ENCODE measurements at regions not wholly inside any gene's neighbourhood (a gene's known extent, or its start where the extent isn't known, plus 50 kb on each side); places are given as distances from the start of the nearest gene placed in this dataset.

GRCh38 chr12:24555730-24556129, 393.2 kb downstream of the BCAT1 start:
- Histone ChIP-seq H3K4me2 (ENCODE audit: low read depth, low read length, poor library complexity, severe bottlenecking) (no peak overlapping the region), H2AFZ (ENCODE audit: low read depth, low read length, severe bottlenecking) (no peak overlapping the region)

GRCh38 chr12:24554612-24555295, 394.1 kb downstream of the BCAT1 start:
- Histone ChIP-seq H3F3A (ENCODE audit: insufficient read depth) (no peaks in the 10 kb centered on the region), H3K79me2 (ENCODE audit: insufficient read depth, low read length) (no peaks in the 10 kb centered on the region), H3K4me3 (ENCODE audit: insufficient read depth, low read length, poor library complexity, severe bottlenecking) (no peak overlapping the region), H3K36me3 (ENCODE audit: low read length) (no peaks in the 10 kb centered on the region), H3K27ac (ENCODE audit: low read depth, low read length) (no peak overlapping the region), H2AFZ (ENCODE audit: low read depth, low read length, severe bottlenecking) (no peak overlapping the region), H4K20me1 (ENCODE audit: low read depth, low read length) (no peaks in the 10 kb centered on the region), H3K4me2 (ENCODE audit: low read depth, low read length, poor library complexity, severe bottlenecking) (no peak overlapping the region), H3K27me3 (ENCODE audit: low read length) (no peaks in the 10 kb centered on the region), H3K9me3 (ENCODE audit: insufficient read depth, low read length) (no peaks in the 10 kb centered on the region), H3K9ac (ENCODE audit: low read length) (no peak overlapping the region), H3K9me2 (replicated peaks; ENCODE audit: insufficient read depth, low read length) (no peaks in the 10 kb centered on the region)
- TF ChIP-seq CTCF (IDR thresholded peaks at IDR 0.05; ENCODE audit: insufficient read depth, low read length, poor library complexity, severe bottlenecking): no peak
- no peak for TF ChIP-seq EZH2phosphoT487 (conservative IDR thresholded peaks at IDR 0.05; ENCODE audit: low read length)

More at GRCh38 chr12:24555730-24556129, 393.2 kb downstream of the BCAT1 start:
- Histone ChIP-seq H3K4me3 (ENCODE audit: insufficient read depth, low read length, poor library complexity, severe bottlenecking) (no peak overlapping the region), H3K9me2 (replicated peaks; ENCODE audit: insufficient read depth, low read length) (no peaks in the 10 kb centered on the region), H3K36me3 (ENCODE audit: low read length) (no peaks in the 10 kb centered on the region), H3K9me3 (ENCODE audit: insufficient read depth, low read length) (no peaks in the 10 kb centered on the region), H3K79me2 (ENCODE audit: insufficient read depth, low read length) (no peaks in the 10 kb centered on the region), H3K27ac (ENCODE audit: low read depth, low read length) (no peak overlapping the region), H4K20me1 (ENCODE audit: low read depth, low read length) (no peaks in the 10 kb centered on the region), H3K9ac (ENCODE audit: low read length) (no peak overlapping the region), H3F3A (ENCODE audit: insufficient read depth) (no peaks in the 10 kb centered on the region), H3K27me3 (ENCODE audit: low read length) (no peaks in the 10 kb centered on the region)
- TF ChIP-seq CTCF (IDR thresholded peaks at IDR 0.05; ENCODE audit: insufficient read depth, low read length, poor library complexity, severe bottlenecking): no peak
- TF ChIP-seq EZH2phosphoT487 (conservative IDR thresholded peaks at IDR 0.05; ENCODE audit: low read length): no peak

GRCh38 chr12:24553259-24553658, 395.6 kb downstream of the BCAT1 start:
- H3K79me2 ChIP-seq (ENCODE audit: insufficient read depth, low read length): no peaks in the 10 kb centered on the region
- H3K9me2 ChIP-seq (replicated peaks; ENCODE audit: insufficient read depth, low read length): no peaks in the 10 kb centered on the region
- H2AFZ ChIP-seq (ENCODE audit: low read depth, low read length, severe bottlenecking): no peak overlapping the region
- H3K27ac ChIP-seq (ENCODE audit: low read depth, low read length): no peak overlapping the region
- no peak overlapping the region for H3K4me3 ChIP-seq (ENCODE audit: insufficient read depth, low read length, poor library complexity, severe bottlenecking)
- H3K9ac ChIP-seq (ENCODE audit: low read length): no peak overlapping the region
- no peaks in the 10 kb centered on the region for H4K20me1 ChIP-seq (ENCODE audit: low read depth, low read length)
- no peaks in the 10 kb centered on the region for H3K9me3 ChIP-seq (ENCODE audit: insufficient read depth, low read length)
- no peak overlapping the region for H3K4me2 ChIP-seq (ENCODE audit: low read depth, low read length, poor library complexity, severe bottlenecking)
- H3F3A ChIP-seq (ENCODE audit: insufficient read depth): no peaks in the 10 kb centered on the region
- H3K27me3 ChIP-seq (ENCODE audit: low read length): no peaks in the 10 kb centered on the region
- H3K36me3 ChIP-seq (ENCODE audit: low read length): no peaks in the 10 kb centered on the region
- TF ChIP-seq CTCF (IDR thresholded peaks at IDR 0.05; ENCODE audit: insufficient read depth, low read length, poor library complexity, severe bottlenecking): no peak
- no peak for TF ChIP-seq EZH2phosphoT487 (conservative IDR thresholded peaks at IDR 0.05; ENCODE audit: low read length)
